LoVo (cell line): ENCODE measurements at regions not wholly inside any gene's neighbourhood (a gene's known extent, or its start where the extent isn't known, plus 50 kb on each side); places are given as distances from the start of the nearest gene placed in this dataset.
A peak's percentile ranks its signal among the peaks of the same experiment; 100 is the strongest.
"Not testable (repeated sequence)": the region's sequence is repeated elsewhere in the genome, so short reads cannot be mapped to it uniquely, and the experiment has no call there.

ENCODE experiments used
- DNase-seq: peaks from one replicate; pipeline ENCODE4 v3.0.0-alpha.2; 2016; ENCODE audit warnings: low spot score

GRCh38 chr3:81186412-81186811 lies 575.0 kb downstream of the GBE1 start:
- DNase-seq, result no peak

- DNase-seq, result not testable (repeated sequence)
These were observed 579.2 kb downstream of the GBE1 start for GRCh38 chr3:81182086-81182875.

- no peak for DNase-seq
These were observed 587.9 kb downstream of the GBE1 start for GRCh38 chr3:81173514-81173913.

GRCh38 chr3:81170298-81170697 lies 591.1 kb downstream of the GBE1 start:
- DNase-seq, result no peak

GRCh38 chr3:81164806-81165205 lies 596.6 kb downstream of the GBE1 start:
- DNase-seq, result no peak

- no peak for DNase-seq
These were observed 599.6 kb downstream of the GBE1 start for GRCh38 chr3:81161851-81162250.

- DNase-seq, result no peak
These were observed 600.3 kb downstream of the GBE1 start for GRCh38 chr3:81161100-81161499.

GRCh38 chr3:81154611-81155143 lies 606.8 kb downstream of the GBE1 start:
- DNase-seq, result no peak

GRCh38 chr3:81152156-81152555 lies 609.3 kb downstream of the GBE1 start:
- DNase-seq, result no peak

- DNase-seq, result no peak
These were observed 628.5 kb downstream of the GBE1 start for GRCh38 chr3:81132995-81133394.

- peak; percentile 1 for DNase-seq
These were observed 655.5 kb downstream of the GBE1 start for GRCh38 chr3:81105789-81106488.

GRCh38 chr3:81105206-81105605 lies 656.2 kb downstream of the GBE1 start:
- DNase-seq, result no peak

- no peak for DNase-seq
These were observed 663.6 kb downstream of the GBE1 start for GRCh38 chr3:81097889-81098288.

- DNase-seq, result no peak
These were observed 665.5 kb downstream of the GBE1 start for GRCh38 chr3:81095956-81096355.

- DNase-seq, result no peak
These were observed 666.5 kb downstream of the GBE1 start for GRCh38 chr3:81094986-81095385.

GRCh38 chr3:81087607-81088006 lies 673.8 kb downstream of the GBE1 start:
- no peak for DNase-seq

- DNase-seq, result no peak
These were observed 675.1 kb downstream of the GBE1 start for GRCh38 chr3:81086348-81086747.

- DNase-seq, result no peak
These were observed 680.8 kb downstream of the GBE1 start for GRCh38 chr3:81080608-81081007.

- no peak for DNase-seq
These were observed 688.9 kb downstream of the GBE1 start for GRCh38 chr3:81072591-81072990.

GRCh38 chr3:81068546-81068945 lies 692.9 kb downstream of the GBE1 start:
- no peak for DNase-seq

- DNase-seq, result no peak
These were observed 697.5 kb downstream of the GBE1 start for GRCh38 chr3:81063896-81064295.

GRCh38 chr3:81051133-81051532 lies 710.3 kb downstream of the GBE1 start:
- DNase-seq, result not testable (repeated sequence)

GRCh38 chr3:81048058-81048665 lies 713.3 kb downstream of the GBE1 start:
- no peak for DNase-seq
